CD4-positive, alpha-beta T cell treated with Interleukin-1 beta for 1 hour (primary cell): ENCODE measurements at regions not wholly inside any gene's neighbourhood (a gene's known extent, or its start where the extent isn't known, plus 50 kb on each side); places are given as distances from the start of the nearest gene placed in this dataset.
"Not testable (repeated sequence)": the region's sequence is repeated elsewhere in the genome, so short reads cannot be mapped to it uniquely, and the experiment has no call there.

ENCODE experiments used
- DNase-seq, 2 donors: peaks; one replicate each; pipeline ENCODE4 v3.0.0-alpha.2; 2020 to 2022

DNA sequence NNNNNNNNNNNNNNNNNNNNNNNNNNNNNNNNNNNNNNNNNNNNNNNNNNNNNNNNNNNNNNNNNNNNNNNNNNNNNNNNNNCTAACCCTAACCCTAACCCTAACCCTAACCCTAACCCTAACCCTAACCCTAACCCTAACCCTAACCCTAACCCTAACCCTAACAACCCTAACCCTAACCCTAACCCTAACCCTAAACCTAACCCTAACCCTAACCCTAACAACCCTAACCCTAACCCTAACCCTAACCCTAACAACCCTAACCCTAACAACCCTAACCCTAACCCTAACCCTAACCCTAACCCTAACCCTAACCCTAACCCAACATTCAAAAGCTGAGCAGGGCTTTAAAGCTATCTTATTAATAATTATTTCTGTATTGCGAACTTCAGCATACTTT is 182.5 kb upstream of the FAM20C start:
- DNase-seq = peak in 1 of 2 donors; percentile 33

GRCh38 chr7:32565-33280 is 159.6 kb upstream of the FAM20C start:
- DNase-seq = not testable (repeated sequence)

DNA sequence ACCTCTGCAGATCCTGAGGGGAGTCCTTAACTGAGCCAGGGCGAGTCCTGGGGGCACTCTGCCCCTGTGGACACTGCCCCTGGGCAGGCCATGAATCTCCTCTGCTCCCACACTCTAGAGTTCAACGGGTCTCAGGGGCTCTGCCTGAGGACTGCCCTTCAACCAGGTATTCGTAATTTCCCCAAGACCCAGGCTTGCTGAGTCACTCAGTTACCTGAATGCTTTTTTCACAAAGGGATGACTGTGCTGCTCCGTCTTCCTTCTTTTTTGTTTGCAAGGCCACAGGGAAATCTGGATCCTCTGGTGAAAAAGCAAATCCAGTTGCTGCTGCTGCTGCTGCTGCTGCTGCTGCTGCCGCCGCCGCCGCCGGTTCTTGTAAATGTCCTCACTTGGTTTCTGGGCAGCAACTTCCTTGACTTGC is 157.2 kb upstream of the FAM20C start:
- not testable (repeated sequence) for DNase-seq

DNA sequence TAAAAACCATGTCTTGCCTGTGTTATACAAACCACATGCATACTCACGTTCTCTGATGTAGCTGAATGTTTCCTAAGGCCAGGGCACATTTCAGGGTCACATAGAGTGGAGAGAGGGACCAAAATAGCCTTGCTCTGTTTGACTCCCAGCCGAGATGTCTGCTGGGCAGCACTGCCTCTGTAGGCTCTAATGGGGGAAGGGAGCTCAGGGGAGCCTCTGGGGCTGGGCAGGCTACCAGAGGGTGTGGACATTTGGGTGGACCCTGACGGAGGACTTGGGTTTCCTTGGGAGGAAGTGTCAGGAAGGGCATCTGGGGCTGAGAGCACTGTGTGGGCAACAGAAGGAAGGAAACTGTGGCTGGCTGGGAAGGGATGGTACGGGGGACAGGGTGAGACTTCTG is 155.8 kb upstream of the FAM20C start:
- not testable (repeated sequence) for DNase-seq

GRCh38 chr7:37656-38055 is 154.7 kb upstream of the FAM20C start:
- not testable (repeated sequence) for DNase-seq

DNA sequence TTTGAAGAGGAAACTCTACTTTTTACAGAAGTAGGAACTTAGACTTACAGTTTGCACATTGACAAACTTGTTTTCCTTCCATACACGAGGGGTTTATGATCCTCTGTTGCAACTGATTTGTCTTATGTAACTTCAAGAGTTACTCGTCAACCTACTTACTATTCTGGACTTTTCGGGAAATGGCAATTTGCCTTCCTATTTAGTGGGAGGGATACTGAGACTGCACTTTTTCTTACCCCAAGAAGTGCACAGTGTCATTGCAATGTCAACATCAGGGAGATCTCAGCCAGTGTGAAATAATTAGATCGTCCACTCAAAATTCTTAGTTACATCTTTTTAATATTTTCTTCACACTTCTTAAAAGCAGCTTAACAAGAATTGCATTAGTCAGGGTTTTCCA is 153.9 kb upstream of the FAM20C start:
- not testable (repeated sequence) for DNase-seq

DNA sequence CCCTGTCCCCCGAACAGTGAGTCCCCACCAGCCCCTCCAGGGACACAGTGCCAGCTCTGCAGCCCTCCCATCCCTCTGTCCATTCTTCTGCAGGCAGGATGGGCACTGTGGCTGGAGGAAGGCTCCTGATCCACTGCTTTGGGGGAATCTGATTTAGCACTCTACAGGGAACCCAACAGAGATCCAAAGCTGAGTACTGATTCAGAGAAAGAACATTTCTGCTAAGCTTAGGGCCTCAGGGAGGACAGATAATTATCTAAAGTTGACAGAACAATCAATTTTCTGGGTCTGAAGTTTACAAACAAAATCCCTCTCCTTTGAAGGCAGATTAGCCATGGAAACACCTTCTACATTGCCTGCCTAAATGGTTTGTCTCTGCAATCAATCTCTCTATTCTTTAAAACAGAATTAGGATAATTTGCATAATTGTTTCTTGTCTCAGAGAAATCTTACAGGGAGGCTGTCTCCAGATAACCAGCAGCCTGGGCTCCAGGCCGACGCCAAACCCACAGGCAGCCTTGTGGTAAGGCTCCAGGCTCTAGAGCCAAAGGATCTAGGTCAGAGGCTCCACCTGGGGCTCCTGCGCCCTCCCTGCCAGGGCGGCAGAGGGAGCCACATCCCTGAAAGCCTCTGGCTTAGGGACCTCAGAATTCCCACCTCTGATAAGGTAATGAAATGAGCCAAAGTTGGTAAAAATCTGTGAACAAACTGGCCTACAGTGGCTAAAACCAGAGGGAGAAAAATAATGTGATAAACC is 152.2 kb upstream of the FAM20C start:
- not testable (repeated sequence) for DNase-seq

DNA sequence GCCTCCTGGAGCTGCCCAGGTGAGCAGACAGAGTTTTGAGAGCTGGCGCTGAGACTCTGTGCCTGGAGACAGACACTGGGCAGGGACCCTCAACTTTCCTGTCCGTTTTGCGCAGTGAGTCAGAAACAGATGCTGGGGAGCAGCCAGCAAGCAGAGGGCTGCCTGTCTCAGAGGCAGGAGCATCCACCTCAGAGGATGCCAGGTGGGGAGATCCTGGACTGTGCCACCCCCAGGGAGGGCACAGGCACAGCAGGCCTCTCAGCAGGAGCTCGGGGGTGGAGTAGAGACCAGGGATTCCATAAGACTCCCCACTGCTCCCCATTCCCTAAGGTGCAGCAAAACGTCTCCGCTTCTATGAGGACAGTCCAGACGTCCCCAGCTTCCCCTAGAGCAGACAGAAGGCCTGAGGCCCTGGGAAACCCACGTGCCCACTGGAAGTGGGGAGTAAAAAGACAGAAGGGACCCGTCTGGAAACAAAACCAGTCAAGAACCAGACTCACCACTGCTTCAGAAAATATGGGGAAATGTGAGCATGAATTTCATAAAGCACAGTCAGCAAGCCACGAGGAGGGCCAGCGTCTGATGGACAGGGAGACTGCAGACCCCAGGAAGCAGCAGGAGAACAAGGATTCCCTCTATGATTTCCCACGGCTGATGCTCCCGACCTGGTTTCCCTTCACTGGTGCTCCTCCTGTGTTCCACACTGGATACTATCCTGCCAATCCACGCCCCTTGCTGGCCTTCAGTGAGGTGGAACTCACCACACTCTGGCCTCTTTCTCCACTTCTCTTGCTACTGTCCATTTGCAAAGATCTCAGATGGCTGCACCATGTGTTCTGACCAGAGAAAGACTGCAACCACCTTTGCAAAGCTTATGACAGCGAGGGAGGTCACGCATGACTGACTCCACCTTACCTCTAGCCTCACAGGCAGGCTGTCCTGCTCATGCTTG is 151.3 kb upstream of the FAM20C start:
- DNase-seq = no peak

DNA sequence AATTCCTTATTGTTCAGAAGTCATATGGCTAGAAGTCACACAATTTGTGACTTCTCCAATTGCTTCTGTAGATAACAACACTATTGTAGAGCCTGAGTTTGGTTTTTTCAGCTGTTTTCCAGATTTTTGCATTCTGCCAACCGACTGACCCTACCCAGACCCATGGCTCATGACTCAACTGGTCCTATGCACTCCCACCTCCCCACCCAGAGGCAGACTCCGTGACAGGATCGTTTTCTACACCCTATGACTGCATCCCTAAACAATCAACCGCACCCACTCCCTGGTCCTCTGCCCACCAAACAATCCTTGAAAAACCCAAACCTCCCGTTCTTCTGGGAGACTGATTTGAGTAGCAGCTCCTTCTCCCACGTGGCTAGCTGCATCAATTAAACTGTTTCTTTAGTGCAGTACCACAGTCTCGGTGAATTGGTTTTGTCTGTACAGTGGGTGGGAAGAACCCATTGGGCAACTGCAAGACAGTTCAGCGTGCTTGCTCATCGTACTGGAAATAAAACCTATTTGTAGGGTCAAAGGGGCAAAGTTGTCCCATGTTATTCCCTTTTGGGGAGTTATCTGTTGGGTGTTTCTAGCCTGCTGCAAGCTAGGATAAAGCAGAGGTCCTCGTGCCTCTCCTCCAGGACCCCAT is 150.3 kb upstream of the FAM20C start:
- no peak for DNase-seq

DNA sequence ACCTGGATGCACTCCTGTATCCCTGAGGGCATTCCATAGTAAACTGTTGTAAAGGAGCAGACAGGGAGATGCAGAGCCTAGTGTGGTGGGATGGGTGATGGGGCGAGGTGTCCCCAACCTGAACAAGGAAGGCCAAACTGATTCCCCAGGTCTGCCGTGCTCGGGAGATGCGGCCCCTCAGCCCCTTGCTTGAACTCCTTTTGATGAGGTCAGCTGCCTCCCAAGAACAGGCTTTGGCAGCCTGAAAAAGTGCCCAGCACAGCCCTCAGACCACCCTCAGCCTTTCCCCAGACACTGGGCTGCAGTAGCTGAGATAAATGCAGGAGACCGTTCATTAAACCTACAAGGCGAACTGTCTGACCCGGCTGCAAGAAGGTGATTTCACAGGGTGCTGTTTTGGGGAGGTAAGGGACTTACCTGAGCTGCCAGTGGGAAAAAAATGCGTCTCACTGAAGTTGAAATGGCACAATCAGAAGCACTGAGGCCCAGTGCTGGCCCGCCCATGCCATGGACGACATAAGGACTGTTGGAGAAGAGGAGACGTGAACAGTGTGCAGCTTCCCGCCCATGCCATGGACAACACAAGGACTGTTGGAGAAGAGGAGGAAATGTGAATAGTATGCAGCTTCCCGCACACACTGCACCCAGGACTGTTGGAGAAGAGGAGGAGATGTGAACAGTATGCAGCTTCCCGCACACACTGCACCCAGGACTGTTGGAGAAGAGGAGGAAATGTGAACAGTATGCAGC is 148.4 kb upstream of the FAM20C start:
- no peak for DNase-seq

- no peak for DNase-seq
Observed at GRCh38 chr7:44541-44896, 147.9 kb upstream of the FAM20C start.

- no peak for DNase-seq
Observed at GRCh38 chr7:45106-46090, 147.0 kb upstream of the FAM20C start.

DNA sequence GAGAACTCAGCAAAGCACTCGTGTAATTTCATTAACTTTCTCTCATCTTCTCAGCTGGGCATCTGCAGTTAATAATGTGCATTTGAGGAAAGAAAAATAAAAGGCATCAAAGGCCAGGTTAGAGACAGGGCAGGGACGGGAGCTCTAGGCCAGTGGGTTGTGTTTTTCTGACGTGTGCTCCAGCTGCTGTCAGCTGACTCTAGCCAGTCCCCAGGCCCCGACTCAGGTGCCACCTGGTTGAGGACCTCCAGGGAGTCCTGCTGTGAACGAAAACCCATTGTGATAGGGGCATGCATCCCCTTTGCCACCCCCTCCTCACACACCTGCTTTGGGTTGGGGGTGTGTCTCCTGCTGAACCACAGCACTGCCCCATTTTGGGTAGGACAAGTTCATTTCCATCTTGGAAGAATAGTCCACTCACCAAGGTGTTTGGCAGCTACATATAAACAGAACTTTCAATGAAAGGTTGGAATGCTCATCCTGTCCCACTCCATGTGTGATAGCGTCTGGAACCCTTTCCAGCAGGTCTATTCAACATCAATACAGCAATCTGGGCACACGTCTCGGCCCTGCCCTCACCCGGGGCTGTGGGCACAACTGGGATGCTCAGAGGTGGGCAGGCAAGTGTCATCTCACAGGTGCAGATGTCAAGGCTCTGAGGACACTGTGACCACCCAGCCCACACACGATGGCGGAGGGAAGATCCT is 146.1 kb upstream of the FAM20C start:
- DNase-seq = no peak

DNA sequence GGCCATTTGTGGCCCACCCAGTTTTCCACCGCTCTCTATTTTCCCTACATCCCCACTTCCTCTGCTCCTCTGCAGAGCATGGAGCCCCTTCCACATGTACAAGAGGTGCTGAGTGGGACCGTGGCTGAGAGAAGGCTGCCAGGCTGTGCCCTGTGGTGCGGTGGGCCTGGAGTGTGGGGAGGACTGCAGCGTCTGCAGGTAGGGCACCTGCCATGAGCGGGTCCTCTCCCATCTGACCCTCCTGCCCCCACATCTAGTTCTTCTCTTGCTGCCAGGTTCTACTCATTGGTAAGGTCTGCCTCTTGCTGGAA is 145.6 kb upstream of the FAM20C start:
- no peak for DNase-seq

- no peak for DNase-seq
Observed at GRCh38 chr7:51456-52068, 140.8 kb upstream of the FAM20C start.

- no peak for DNase-seq
Observed at GRCh38 chr7:52100-52499, 140.3 kb upstream of the FAM20C start.

GRCh38 chr7:53531-53930 is 138.8 kb upstream of the FAM20C start:
- no peak for DNase-seq

DNA sequence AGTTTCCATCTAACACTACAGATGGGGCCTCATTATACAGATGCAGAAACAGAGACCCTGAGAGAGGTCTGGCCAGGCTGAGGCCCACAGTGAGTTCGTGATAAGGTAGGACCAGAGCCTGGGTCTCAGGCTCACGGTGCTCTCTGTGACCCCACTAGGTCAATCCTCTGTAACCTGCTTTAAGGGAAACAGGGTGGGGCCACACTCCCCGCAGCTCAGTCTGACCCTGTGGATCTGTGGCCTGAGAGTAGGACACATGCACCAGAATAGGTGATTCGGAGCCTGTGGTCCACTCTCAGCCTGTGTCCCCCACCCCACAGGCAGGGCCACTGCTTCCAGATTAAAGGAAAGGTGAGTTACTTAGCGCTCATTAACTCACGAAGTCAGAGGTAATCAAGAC is 137.8 kb upstream of the FAM20C start:
- DNase-seq = no peak

DNA sequence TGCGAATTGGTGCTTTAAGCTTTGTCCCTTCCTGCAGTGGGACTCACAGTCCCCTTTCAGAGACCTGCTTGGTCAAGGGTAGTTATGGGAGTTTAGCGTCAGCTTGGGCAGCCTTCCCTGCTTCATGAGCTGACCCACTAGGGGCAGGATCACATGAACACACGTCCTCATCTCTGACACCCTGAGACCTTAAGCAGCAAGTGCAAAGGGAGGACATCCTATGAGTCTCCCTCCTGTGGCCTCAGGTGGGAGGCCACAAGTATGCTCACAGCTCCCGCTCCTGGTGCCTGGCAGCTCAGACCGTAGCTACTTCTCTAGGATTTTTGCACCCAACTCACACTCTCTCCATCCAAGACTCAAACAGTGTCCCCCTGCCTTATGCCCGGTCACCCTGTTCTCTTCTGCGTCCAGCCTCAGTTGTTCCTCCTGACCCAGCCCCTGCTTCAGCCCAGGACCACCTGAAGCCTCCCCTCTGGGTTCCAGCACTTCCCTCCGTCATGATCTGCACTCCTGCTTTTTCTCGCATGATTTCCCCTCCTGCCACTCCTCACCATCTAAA is 136.6 kb upstream of the FAM20C start:
- DNase-seq = no peak
